HCT116 (cell line): ENCODE measurements at regions not wholly inside any gene's neighbourhood (a gene's known extent, or its start where the extent isn't known, plus 50 kb on each side); places are given as distances from the start of the nearest gene placed in this dataset.

Source experiments
- ATAC-seq: fragments of 200-7000 bp; cut with Tn5 transposase; 2 replicates; pipeline ENCODE4 v1.9.1; 2020; ENCODE audit warnings: mild to moderate bottlenecking, moderate library complexity
- BruUV-seq: library from RNA; stranded (reverse); fragments of 400-500 nt; replicated peaks from 2 replicates; lab custom pipeline; 2021; lab: Mats Ljungman, UMichigan
- CTCF ChIA-PET: fragments of 300-600 bp; sonication (Branson Sonifier 250); formaldehyde crosslinking; loops from one replicate; lab custom pipeline; 2021; ENCODE audit warnings: antibody characterized with exemption; lab: Charles Lee
- POLR2A ChIA-PET: fragments of 300-600, 350-600 bp; sonication (Branson Sonifier 250); formaldehyde crosslinking; loops from one replicate; lab custom pipeline; 2021; ENCODE audit warnings: antibody characterized with exemption; lab: Charles Lee
- RAD21 ChIA-PET, 2 experiments: fragments of 300-600 bp; sonication (Branson Sonifier 250); formaldehyde crosslinking; loops; one replicate each; lab custom pipeline; 2023; ENCODE audit warnings: low total read pairs in 2 of 2; ENCODE audit not compliant: uncharacterized antibody in 2 of 2, unreplicated experiment in 2 of 2, low non-redundant PET in 1 of 2; lab: Charles Lee
- DNase-seq: peaks from one replicate; pipeline ENCODE4 v3.0.0-alpha.2; 2010; ENCODE audit warnings: low read depth, low spot score
- H2AFZ ChIP-seq: fragments of 200-600 bp; shearing (Covaris generic), sonication (generic); 2 replicates; pipeline ENCODE4 v1.6.1; 2017; ENCODE audit warnings: low read depth, mixed run types, mixed read lengths, antibody characterized with exemption, low read length; ENCODE audit not compliant: poor library complexity, severe bottlenecking
- H3K27ac ChIP-seq: 2 replicates; pipeline ENCODE4 v1.5.1; 2012; ENCODE audit warnings: low read depth, low read length
- H3K27me3 ChIP-seq: fragments of 200-600 bp; sonication (generic); 2 replicates; pipeline ENCODE4 v1.6.1; 2016; ENCODE audit warnings: mixed run types, low read length, mixed read lengths; ENCODE audit not compliant: insufficient read depth
- H3K36me3 ChIP-seq, 2 experiments: fragments of 200-500 bp in 1 of 2; fragments of 200-600 bp in 1 of 2; sonication (Bioruptor generic) in 1 of 2; sonication (generic) in 1 of 2; 2 replicates each; pipeline versions ENCODE4 v1.5.1 to v1.6.1; 2014 to 2016; ENCODE audit warnings: low read length in 2 of 2, inconsistent platforms in 1 of 2, mixed read lengths in 1 of 2, mixed run types in 1 of 2; ENCODE audit not compliant: insufficient read depth in 2 of 2, control insufficient read depth in 1 of 2
- H3K4me1 ChIP-seq, 2 experiments: fragments of 200-600 bp in 1 of 2; sonication (generic) in 1 of 2; 2 replicates each; pipeline versions ENCODE4 v1.5.1 to v1.6.1; 2012 to 2017; ENCODE audit warnings: low read length in 2 of 2, inconsistent platforms in 1 of 2, mild to moderate bottlenecking in 1 of 2, mixed read lengths in 1 of 2, mixed run types in 1 of 2, moderate library complexity in 1 of 2; ENCODE audit not compliant: insufficient read depth in 2 of 2, control insufficient read depth in 1 of 2
- H3K4me2 ChIP-seq: fragments of 200-600 bp; sonication (generic); 2 replicates; pipeline ENCODE4 v1.6.1; 2017; ENCODE audit warnings: mixed run types, low read length, mixed read lengths
- H3K4me3 ChIP-seq, 2 experiments: fragments of 200-600 bp in 1 of 2; sonication (generic) in 1 of 2; replicated peaks in 1 of 2; 2 replicates each; pipeline ENCODE4 v1.5.1; 2011 to 2016; ENCODE audit warnings: low read length in 2 of 2, control low read depth in 1 of 2, low read depth in 1 of 2, mild to moderate bottlenecking in 1 of 2, mixed read lengths in 1 of 2, mixed run types in 1 of 2
- H3K79me2 ChIP-seq: fragments of 200-600 bp; sonication (generic); 2 replicates; pipeline ENCODE4 v1.6.1; 2017; ENCODE audit warnings: mild to moderate bottlenecking, mixed run types, low read length, moderate library complexity, mixed read lengths; ENCODE audit not compliant: insufficient read depth
- H3K9ac ChIP-seq: fragments of 200-600 bp; sonication (generic); 2 replicates; pipeline ENCODE4 v1.6.1; 2016; ENCODE audit warnings: low read length, mixed read lengths
- H3K9me2 ChIP-seq: fragments of 200-600 bp; sonication (generic), shearing (Covaris generic); 2 replicates; pipeline ENCODE4 v1.6.1; 2017; ENCODE audit warnings: mixed run types, mild to moderate bottlenecking, moderate library complexity; ENCODE audit not compliant: insufficient read depth
- H3K9me3 ChIP-seq, 2 experiments: fragments of 200-500 bp in 1 of 2; fragments of 200-600 bp in 1 of 2; sonication (Bioruptor generic) in 1 of 2; sonication (generic) in 1 of 2; 2 replicates each; pipeline ENCODE4 v1.6.1; 2014 to 2017; ENCODE audit warnings: low read length in 2 of 2, mixed read lengths in 2 of 2, inconsistent platforms in 1 of 2, low read depth in 1 of 2, mild to moderate bottlenecking in 1 of 2, mixed run types in 1 of 2, moderate library complexity in 1 of 2; ENCODE audit not compliant: control insufficient read depth in 1 of 2, insufficient read depth in 1 of 2
- H4K20me1 ChIP-seq: fragments of 200-600 bp; sonication (generic), shearing (Covaris generic); 2 replicates; pipeline ENCODE4 v1.6.1; 2017; ENCODE audit warnings: mixed run types, mild to moderate bottlenecking, moderate library complexity; ENCODE audit not compliant: insufficient read depth
- CEBPB ChIP-seq: IDR thresholded peaks from 2 replicates; pipeline ENCODE4 v1.6.1; 2012; ENCODE audit warnings: low read depth
- EGR1 ChIP-seq: IDR thresholded peaks from 2 replicates; pipeline ENCODE4 v1.6.1; 2012; ENCODE audit warnings: low read depth
- ELF1 ChIP-seq: IDR thresholded peaks from 2 replicates; pipeline ENCODE4 v1.6.1; 2012; ENCODE audit warnings: low read depth, borderline replicate concordance
- EZH2 ChIP-seq: fragments of 200-600 bp; sonication (generic); IDR thresholded peaks from 2 replicates; pipeline ENCODE4 v1.6.1; 2017; ENCODE audit warnings: antibody characterized with exemption, mixed run types
- EZH2phosphoT487 ChIP-seq: fragments of 200-600 bp; IDR thresholded peaks from 2 replicates; pipeline ENCODE4 v1.6.1; 2018; ENCODE audit warnings: antibody characterized with exemption, borderline replicate concordance
- FOSL1 ChIP-seq: IDR thresholded peaks from 2 replicates; pipeline ENCODE4 v1.6.1; 2012; ENCODE audit warnings: low read depth
- MAX ChIP-seq: IDR thresholded peaks from 2 replicates; pipeline ENCODE4 v1.6.1; 2012
- POLR2A ChIP-seq: IDR thresholded peaks from 2 replicates; pipeline ENCODE4 v1.7.0; 2011; ENCODE audit warnings: borderline replicate concordance; ENCODE audit not compliant: insufficient read depth, insufficient read length; ENCODE audit errors: extremely low read depth
- POLR2AphosphoS5 ChIP-seq: IDR thresholded peaks from 2 replicates; pipeline ENCODE4 v1.6.1; 2011; ENCODE audit warnings: mild to moderate bottlenecking, low read depth, low read length, moderate library complexity
- RAD21 ChIP-seq: IDR thresholded peaks from 2 replicates; pipeline ENCODE4 v1.6.1; 2012; ENCODE audit warnings: low read depth, mild to moderate bottlenecking
- REST ChIP-seq: IDR thresholded peaks from 2 replicates; pipeline ENCODE4 v1.6.1; 2012; ENCODE audit warnings: low read depth
- SIN3A ChIP-seq: IDR thresholded peaks from 2 replicates; pipeline ENCODE4 v1.6.1; 2012; ENCODE audit warnings: low read depth
- SP1 ChIP-seq: IDR thresholded peaks from 2 replicates; pipeline ENCODE4 v1.6.1; 2012; ENCODE audit warnings: low read depth
- SRF ChIP-seq: IDR thresholded peaks from 2 replicates; pipeline ENCODE4 v1.6.1; 2012; ENCODE audit warnings: low read depth
- TCF7L2 ChIP-seq: IDR thresholded peaks from 2 replicates; pipeline ENCODE4 v1.7.0; 2011; ENCODE audit warnings: borderline replicate concordance, inconsistent platforms; ENCODE audit not compliant: insufficient read depth, insufficient read length; ENCODE audit errors: extremely low read depth
- ZBTB33 ChIP-seq: IDR thresholded peaks from 2 replicates; pipeline ENCODE4 v1.6.1; 2011; ENCODE audit warnings: mild to moderate bottlenecking, low read length, moderate library complexity; ENCODE audit not compliant: insufficient replicate concordance; ENCODE audit errors: extremely low read depth
- ZFX ChIP-seq: fragments of 450-650 bp; IDR thresholded peaks from 2 replicates; pipeline ENCODE4 v1.6.1; 2017
- ZNF274 ChIP-seq: fragments of 200-500 bp; sonication (Bioruptor generic); IDR thresholded peaks from 2 replicates; pipeline ENCODE4 v1.6.1; 2014; ENCODE audit warnings: mild to moderate bottlenecking, low read depth, low read length, inconsistent platforms
- intact Hi-C: fragments of 100-400 bp; cut with micrococcal nuclease; formaldehyde crosslinking; loops from 2 replicates; pipeline ENCODE4 v1.10.0; 2022
- TF ChIP-seq, protein P1 (sequence below), 3 experiments: fragments of 200-600 bp in 1 of 3; sonication (generic) in 1 of 3; IDR thresholded peaks in 2 of 3; conservative IDR thresholded peaks in 1 of 3; 2 replicates each; pipeline ENCODE4 v1.5.1; 2012 to 2017; ENCODE audit warnings: low read depth in 2 of 3, low read length in 2 of 3, antibody characterized with exemption in 1 of 3, borderline replicate concordance in 1 of 3, control low read depth in 1 of 3, mild to moderate bottlenecking in 1 of 3, mixed read lengths in 1 of 3, mixed run types in 1 of 3, moderate library complexity in 1 of 3; ENCODE audit not compliant: insufficient read depth in 1 of 3

DNA sequence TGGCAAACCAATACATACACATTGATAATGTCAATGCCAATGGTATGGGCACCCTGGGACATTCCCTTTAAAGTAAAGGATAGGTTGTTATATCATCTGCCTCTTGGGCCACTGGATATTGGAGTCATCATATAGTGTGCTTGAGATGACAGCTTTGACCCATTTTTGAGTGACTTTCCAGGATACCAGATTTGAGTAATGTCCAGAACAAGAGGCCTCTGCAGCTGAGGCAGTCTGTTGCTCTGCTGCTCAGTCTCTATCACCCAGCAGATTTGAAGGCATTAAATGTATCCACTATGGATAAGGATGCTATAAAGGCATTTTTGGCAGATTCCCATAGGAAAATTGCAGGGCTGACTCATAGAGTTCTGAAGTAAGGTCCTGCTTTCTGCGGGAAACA, 525.6 kb upstream of the SEMA6A start:
- no peaks in the 10 kb centered on the region for H3K9me3 ChIP-seq
- no peak overlapping the region for H2AFZ ChIP-seq
- ATAC-seq (no peak), DNase-seq (no peak)
- POLR2A ChIA-PET, result no interaction called here
- H3K36me3 ChIP-seq, result no peaks in the 10 kb centered on the region
- H3K9ac ChIP-seq, result no peak overlapping the region
- no peaks in the 10 kb centered on the region for H3K27me3 ChIP-seq
- no peaks in the 10 kb centered on the region for H3K4me1 ChIP-seq
- intact Hi-C loops, result no loop called here
- H3K9me2 ChIP-seq, result no peaks in the 10 kb centered on the region
- no peak overlapping the region for H3K4me3 ChIP-seq
- CTCF ChIA-PET, result no interaction called here
- H3K4me2 ChIP-seq, result no peak overlapping the region
- RAD21 ChIA-PET, result no interaction called here
- TF ChIP-seq EGR1, result no peak
- no peak for TF ChIP-seq SP1
- TF ChIP-seq POLR2AphosphoS5, result no peak
- no peak for TF ChIP-seq RAD21
- TF ChIP-seq ZNF274, result no peak
- TF ChIP-seq TCF7L2, result no peak
- TF ChIP-seq ZBTB33, result no peak
- TF ChIP-seq, protein P1, sequence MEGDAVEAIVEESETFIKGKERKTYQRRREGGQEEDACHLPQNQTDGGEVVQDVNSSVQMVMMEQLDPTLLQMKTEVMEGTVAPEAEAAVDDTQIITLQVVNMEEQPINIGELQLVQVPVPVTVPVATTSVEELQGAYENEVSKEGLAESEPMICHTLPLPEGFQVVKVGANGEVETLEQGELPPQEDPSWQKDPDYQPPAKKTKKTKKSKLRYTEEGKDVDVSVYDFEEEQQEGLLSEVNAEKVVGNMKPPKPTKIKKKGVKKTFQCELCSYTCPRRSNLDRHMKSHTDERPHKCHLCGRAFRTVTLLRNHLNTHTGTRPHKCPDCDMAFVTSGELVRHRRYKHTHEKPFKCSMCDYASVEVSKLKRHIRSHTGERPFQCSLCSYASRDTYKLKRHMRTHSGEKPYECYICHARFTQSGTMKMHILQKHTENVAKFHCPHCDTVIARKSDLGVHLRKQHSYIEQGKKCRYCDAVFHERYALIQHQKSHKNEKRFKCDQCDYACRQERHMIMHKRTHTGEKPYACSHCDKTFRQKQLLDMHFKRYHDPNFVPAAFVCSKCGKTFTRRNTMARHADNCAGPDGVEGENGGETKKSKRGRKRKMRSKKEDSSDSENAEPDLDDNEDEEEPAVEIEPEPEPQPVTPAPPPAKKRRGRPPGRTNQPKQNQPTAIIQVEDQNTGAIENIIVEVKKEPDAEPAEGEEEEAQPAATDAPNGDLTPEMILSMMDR (IDR thresholded peaks at IDR 0.05 in 2 of 3, conservative IDR thresholded peaks at IDR 0.05 in 1 of 3; ENCODE audit: borderline replicate concordance in 1 of 3, insufficient read depth in 1 of 3, low read depth in 2 of 3, low read length in 2 of 3), result no peak
- TF ChIP-seq SIN3A, result no peak
- TF ChIP-seq EZH2phosphoT487, result no peak
- TF ChIP-seq MAX, result no peak
- TF ChIP-seq POLR2A, result no peak
- TF ChIP-seq REST, result no peak
- TF ChIP-seq CEBPB, result no peak
- no peak for TF ChIP-seq ELF1
- TF ChIP-seq EZH2, result no peak
- TF ChIP-seq SRF, result no peak
- TF ChIP-seq ZFX, result no peak
- TF ChIP-seq FOSL1, result no peak
- TF ChIP-seq, all 23 proteins: peak for 0
- no peaks in the 10 kb centered on the region for H4K20me1 ChIP-seq
- no peak overlapping the region for H3K27ac ChIP-seq
- no TSS peak for BruUV-seq
- no peaks in the 10 kb centered on the region for H3K79me2 ChIP-seq
